ENCODE measurements at regions not wholly inside any gene's neighbourhood (a gene's known extent, or its start where the extent isn't known, plus 50 kb on each side); places are given as distances from the start of the nearest gene placed in this dataset.

- Histone ChIP-seq H3K36me3 (ENCODE audit: control insufficient read depth, insufficient read depth, low read length) (no peaks in the 10 kb centered on the region), H3K4me3 (ENCODE audit: low read length) (no peak overlapping the region), H3K9me3 (ENCODE audit: control insufficient read depth, low read length) (no peaks in the 10 kb centered on the region), H3K27me3 (ENCODE audit: control insufficient read depth, insufficient read depth, low read length) (peaks cover 44% of the 10 kb centered on the region), H3K4me1 (ENCODE audit: control insufficient read depth, insufficient read depth, low read length) (peaks cover 35% of the 10 kb centered on the region), H3K9ac (ENCODE audit: low read length) (no peak overlapping the region)
Observed at GRCh38 chr7:375321-375831, 85.4 kb downstream of the FOXL3 start.

DNA sequence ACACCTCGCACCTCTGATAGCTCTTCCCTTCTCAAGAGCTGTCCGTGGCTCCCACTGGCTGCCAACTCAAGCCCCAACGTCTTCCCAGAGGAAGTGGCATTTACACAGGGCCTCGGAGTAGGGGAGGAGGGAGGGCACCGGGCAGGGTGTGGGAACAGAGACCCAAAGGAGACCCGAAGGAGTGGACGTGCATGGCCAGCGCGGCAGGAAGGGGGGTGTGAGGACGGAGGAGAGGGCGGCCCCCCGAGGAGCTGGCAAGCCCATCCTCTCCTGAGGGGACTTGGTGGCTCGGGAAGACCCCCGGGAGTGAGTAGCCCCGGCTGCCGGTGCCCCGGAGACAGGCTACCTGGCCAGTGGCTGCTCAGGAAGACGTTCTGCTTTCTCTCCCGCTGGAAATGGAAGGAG is 85.9 kb downstream of the FOXL3 start:
- no peak overlapping the region for H3K4me3 ChIP-seq (ENCODE audit: low read length)
- no peak overlapping the region for H3K9ac ChIP-seq (ENCODE audit: low read length)
- peaks cover 44% of the 10 kb centered on the region for H3K27me3 ChIP-seq (ENCODE audit: control insufficient read depth, insufficient read depth, low read length)
- peaks cover 35% of the 10 kb centered on the region for H3K4me1 ChIP-seq (ENCODE audit: control insufficient read depth, insufficient read depth, low read length)
- no peaks in the 10 kb centered on the region for H3K36me3 ChIP-seq (ENCODE audit: control insufficient read depth, insufficient read depth, low read length)
- H3K9me3 ChIP-seq (ENCODE audit: control insufficient read depth, low read length) = no peaks in the 10 kb centered on the region

GRCh38 chr7:376306-377079 is 86.5 kb downstream of the FOXL3 start:
- H3K9me3 ChIP-seq (ENCODE audit: control insufficient read depth, low read length) = no peaks in the 10 kb centered on the region
- peaks cover 35% of the 10 kb centered on the region for H3K4me1 ChIP-seq (ENCODE audit: control insufficient read depth, insufficient read depth, low read length)
- H3K36me3 ChIP-seq (ENCODE audit: control insufficient read depth, insufficient read depth, low read length) = no peaks in the 10 kb centered on the region
- no peak overlapping the region for H3K4me3 ChIP-seq (ENCODE audit: low read length)
- peaks cover 44% of the 10 kb centered on the region for H3K27me3 ChIP-seq (ENCODE audit: control insufficient read depth, insufficient read depth, low read length)
- no peak overlapping the region for H3K9ac ChIP-seq (ENCODE audit: low read length)

GRCh38 chr7:377080-378040 is 87.4 kb downstream of the FOXL3 start:
- no peak overlapping the region for H3K4me3 ChIP-seq (ENCODE audit: low read length)
- no peak overlapping the region for H3K9ac ChIP-seq (ENCODE audit: low read length)
- H3K4me1 ChIP-seq (ENCODE audit: control insufficient read depth, insufficient read depth, low read length) = peaks cover 34% of the 10 kb centered on the region
- H3K27me3 ChIP-seq (ENCODE audit: control insufficient read depth, insufficient read depth, low read length) = peaks cover 44% of the 10 kb centered on the region
- H3K36me3 ChIP-seq (ENCODE audit: control insufficient read depth, insufficient read depth, low read length) = no peaks in the 10 kb centered on the region
- H3K9me3 ChIP-seq (ENCODE audit: control insufficient read depth, low read length) = no peaks in the 10 kb centered on the region

DNA sequence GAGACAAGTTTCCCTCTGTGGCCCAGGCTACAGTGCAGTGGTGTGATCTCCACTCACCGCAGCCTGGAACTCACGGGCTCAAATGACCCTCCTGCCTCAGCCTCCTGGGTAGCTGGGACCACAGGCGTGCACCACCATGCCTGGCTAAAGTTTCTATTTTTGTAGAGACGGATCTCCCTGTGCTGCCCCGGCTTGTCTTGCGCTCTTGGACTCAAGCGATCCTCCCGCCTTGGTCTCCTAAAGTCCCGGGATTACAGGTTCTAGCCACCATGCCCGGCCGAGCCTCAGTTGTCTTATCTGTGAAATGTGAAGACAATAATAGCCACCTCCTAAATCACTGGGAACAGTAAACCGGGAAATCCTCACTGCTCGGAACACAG is 88.1 kb downstream of the FOXL3 start:
- H3K9me3 ChIP-seq (ENCODE audit: control insufficient read depth, low read length) = no peaks in the 10 kb centered on the region
- H3K27me3 ChIP-seq (ENCODE audit: control insufficient read depth, insufficient read depth, low read length) = peaks cover 38% of the 10 kb centered on the region

GRCh38 chr7:378551-379455 is 88.8 kb downstream of the FOXL3 start:
- Histone ChIP-seq H3K27me3 (ENCODE audit: control insufficient read depth, insufficient read depth, low read length) (peaks cover 33% of the 10 kb centered on the region), H3K4me3 (ENCODE audit: low read length) (no peak overlapping the region), H3K36me3 (ENCODE audit: control insufficient read depth, insufficient read depth, low read length) (no peaks in the 10 kb centered on the region), H3K9ac (ENCODE audit: low read length) (no peak overlapping the region), H3K4me1 (ENCODE audit: control insufficient read depth, insufficient read depth, low read length) (peaks cover 20% of the 10 kb centered on the region), H3K9me3 (ENCODE audit: control insufficient read depth, low read length) (no peaks in the 10 kb centered on the region)

More for the DNA sequence above, 88.1 kb downstream of the FOXL3 start:
- peaks cover 27% of the 10 kb centered on the region for H3K4me1 ChIP-seq (ENCODE audit: control insufficient read depth, insufficient read depth, low read length)
- H3K4me3 ChIP-seq (ENCODE audit: low read length) = no peak overlapping the region
- H3K36me3 ChIP-seq (ENCODE audit: control insufficient read depth, insufficient read depth, low read length) = no peaks in the 10 kb centered on the region
- H3K9ac ChIP-seq (ENCODE audit: low read length) = no peak overlapping the region

DNA sequence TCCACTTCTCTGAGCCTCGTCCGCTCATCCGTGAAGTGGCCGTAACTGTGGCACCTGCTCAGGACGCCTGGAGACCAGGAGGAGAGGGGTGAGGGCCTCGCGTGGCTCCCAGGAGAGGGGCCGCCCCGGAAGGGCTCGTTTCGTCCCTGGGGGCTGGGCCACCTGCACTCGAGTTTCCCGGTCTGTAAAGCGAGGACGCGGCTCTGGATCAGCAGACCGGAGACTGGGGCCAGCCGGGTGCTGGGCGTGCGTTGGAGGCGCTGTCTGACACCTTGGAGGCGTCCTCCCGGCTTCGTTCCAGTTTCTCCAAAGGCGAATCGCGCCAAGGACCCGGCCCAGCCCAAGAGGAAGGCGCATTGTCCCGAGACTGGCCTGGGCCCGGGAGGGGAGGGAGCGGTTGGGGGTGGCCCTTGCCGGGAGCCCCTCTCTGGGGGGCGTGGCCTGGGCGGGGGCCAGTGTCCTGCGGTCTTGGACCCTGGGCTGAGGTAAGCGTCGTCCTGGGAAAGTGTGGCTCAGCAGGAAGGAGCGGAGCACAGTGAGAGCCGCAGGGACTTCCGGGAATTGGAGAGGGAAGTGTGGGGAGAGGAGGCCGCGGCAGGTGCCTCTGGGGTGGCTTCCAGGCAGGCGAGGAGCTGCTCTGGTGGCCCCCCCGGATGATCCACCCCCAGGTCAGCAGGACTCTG is 89.6 kb downstream of the FOXL3 start:
- Histone ChIP-seq H3K36me3 (ENCODE audit: control insufficient read depth, insufficient read depth, low read length) (no peaks in the 10 kb centered on the region), H3K4me3 (ENCODE audit: low read length) (no peak overlapping the region), H3K4me1 (ENCODE audit: control insufficient read depth, insufficient read depth, low read length) (peaks cover 18% of the 10 kb centered on the region), H3K27me3 (ENCODE audit: control insufficient read depth, insufficient read depth, low read length) (peaks cover 30% of the 10 kb centered on the region), H3K9ac (ENCODE audit: low read length) (no peak overlapping the region), H3K9me3 (ENCODE audit: control insufficient read depth, low read length) (no peaks in the 10 kb centered on the region)

- Histone ChIP-seq H3K9ac (ENCODE audit: low read length) (no peak overlapping the region), H3K36me3 (ENCODE audit: control insufficient read depth, insufficient read depth, low read length) (no peaks in the 10 kb centered on the region), H3K27me3 (ENCODE audit: control insufficient read depth, insufficient read depth, low read length) (peaks cover 24% of the 10 kb centered on the region), H3K9me3 (ENCODE audit: control insufficient read depth, low read length) (no peaks in the 10 kb centered on the region), H3K4me1 (ENCODE audit: control insufficient read depth, insufficient read depth, low read length) (peaks cover 17% of the 10 kb centered on the region), H3K4me3 (ENCODE audit: low read length) (no peak overlapping the region)
Observed at GRCh38 chr7:380139-380485, 90.1 kb downstream of the FOXL3 start.

DNA sequence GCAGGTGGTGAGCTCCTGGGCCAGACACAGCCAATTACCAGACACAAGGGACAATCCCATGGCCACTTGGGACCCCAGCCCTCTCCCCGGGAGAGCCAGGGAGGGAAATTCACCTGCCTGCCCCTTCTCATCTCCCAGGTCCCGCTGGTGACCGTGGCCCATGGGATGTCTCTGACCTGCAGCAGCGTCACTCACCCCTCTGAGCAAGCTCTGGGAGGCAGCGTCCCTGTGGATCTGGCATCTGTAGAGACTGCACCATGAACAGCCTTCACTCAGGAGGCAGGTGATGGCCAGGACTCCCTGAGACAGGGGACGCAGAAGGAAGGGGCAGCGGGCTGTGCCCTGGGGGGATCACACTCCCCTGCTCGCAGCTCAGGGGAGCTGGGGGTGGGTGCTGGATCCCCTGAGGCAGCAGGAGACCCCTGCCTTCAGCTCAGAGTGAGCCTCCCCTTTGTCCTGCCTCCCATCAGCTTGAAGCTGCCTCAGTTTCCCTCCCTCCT is 90.8 kb downstream of the FOXL3 start:
- H3K9me3 ChIP-seq (ENCODE audit: control insufficient read depth, low read length) = no peaks in the 10 kb centered on the region
- H3K9ac ChIP-seq (ENCODE audit: low read length) = no peak overlapping the region
- no peaks in the 10 kb centered on the region for H3K36me3 ChIP-seq (ENCODE audit: control insufficient read depth, insufficient read depth, low read length)
- H3K27me3 ChIP-seq (ENCODE audit: control insufficient read depth, insufficient read depth, low read length) = peaks cover 22% of the 10 kb centered on the region
- peaks cover 17% of the 10 kb centered on the region for H3K4me1 ChIP-seq (ENCODE audit: control insufficient read depth, insufficient read depth, low read length)
- no peak overlapping the region for H3K4me3 ChIP-seq (ENCODE audit: low read length)

- Histone ChIP-seq H3K4me3 (ENCODE audit: low read length) (no peak overlapping the region), H3K9me3 (ENCODE audit: control insufficient read depth, low read length) (no peaks in the 10 kb centered on the region), H3K4me1 (ENCODE audit: control insufficient read depth, insufficient read depth, low read length) (peaks cover 17% of the 10 kb centered on the region), H3K27me3 (ENCODE audit: control insufficient read depth, insufficient read depth, low read length) (peaks cover 22% of the 10 kb centered on the region), H3K36me3 (ENCODE audit: control insufficient read depth, insufficient read depth, low read length) (no peaks in the 10 kb centered on the region), H3K9ac (ENCODE audit: low read length) (no peak overlapping the region)
Observed at GRCh38 chr7:381211-382042, 91.5 kb downstream of the FOXL3 start.
